Neural cell (in vitro differentiated cells): ENCODE measurements at regions not wholly inside any gene's neighbourhood (a gene's known extent, or its start where the extent isn't known, plus 50 kb on each side); places are given as distances from the start of the nearest gene placed in this dataset.

Experiments
- H2AFZ ChIP-seq: fragments of 200-600, 300-800 bp; sonication (generic), shearing (Covaris generic); 2 replicates; pipeline ENCODE4 v1.6.0; 2014; ENCODE audit warnings: low read depth, mild to moderate bottlenecking, antibody characterized with exemption, low read length, moderate library complexity
- H3F3A ChIP-seq: fragments of 200-600 bp; shearing (Covaris generic); 2 replicates; pipeline ENCODE4 v1.6.1; 2016; ENCODE audit warnings: mild to moderate bottlenecking, moderate library complexity, mixed read lengths, antibody characterized with exemption, low read length; ENCODE audit not compliant: insufficient read depth, poor library complexity, severe bottlenecking
- H3K27ac ChIP-seq: fragments of 200-600, 300-800 bp; sonication (generic), shearing (Covaris generic); 2 replicates; pipeline ENCODE4 v1.5.1; 2014; ENCODE audit warnings: mild to moderate bottlenecking, low read length, moderate library complexity
- H3K27me3 ChIP-seq: fragments of 300-800, 200-600 bp; sonication (generic), shearing (Covaris generic); 2 replicates; pipeline ENCODE4 v1.6.0; 2014; ENCODE audit warnings: mild to moderate bottlenecking, low read depth, low read length, moderate library complexity; ENCODE audit not compliant: insufficient read depth
- H3K36me3 ChIP-seq: fragments of 300-800, 200-600 bp; sonication (generic), shearing (Covaris generic); 2 replicates; pipeline ENCODE4 v1.5.1; 2014; ENCODE audit warnings: mild to moderate bottlenecking, antibody characterized with exemption, low read length, moderate library complexity; ENCODE audit not compliant: insufficient read depth
- H3K4me2 ChIP-seq: fragments of 300-800, 200-600 bp; sonication (generic), shearing (Covaris generic); 2 replicates; pipeline ENCODE4 v1.6.0; 2014; ENCODE audit warnings: mild to moderate bottlenecking, low read length
- H3K4me3 ChIP-seq: fragments of 300-800, 200-600 bp; sonication (generic), shearing (Covaris generic); 2 replicates; pipeline ENCODE4 v1.5.1; 2014; ENCODE audit warnings: mild to moderate bottlenecking, low read length, moderate library complexity
- H3K79me2 ChIP-seq: fragments of 200-600 bp; shearing (Covaris generic); replicated peaks from 2 replicates; pipeline ENCODE4 v1.6.0; 2014; ENCODE audit warnings: mild to moderate bottlenecking, low read length, moderate library complexity; ENCODE audit not compliant: insufficient read depth
- H3K9ac ChIP-seq: fragments of 300-800, 200-600 bp; sonication (generic), shearing (Covaris generic); 2 replicates; pipeline ENCODE4 v1.6.1; 2016; ENCODE audit warnings: mild to moderate bottlenecking, low read length, mixed read lengths
- H3K9me2 ChIP-seq: fragments of 200-600 bp; shearing (Covaris generic); 2 replicates; pipeline ENCODE4 v1.6.1; 2016; ENCODE audit warnings: mild to moderate bottlenecking, low read length, mixed read lengths; ENCODE audit not compliant: insufficient read depth
- H3K9me3 ChIP-seq: fragments of 200-600, 300-800 bp; sonication (generic), shearing (Covaris generic); 2 replicates; pipeline ENCODE4 v1.6.1; 2016; ENCODE audit warnings: mild to moderate bottlenecking, mixed run types, low read length, moderate library complexity, mixed read lengths
- H4K20me1 ChIP-seq: fragments of 200-600 bp; shearing (Covaris generic); 2 replicates; pipeline ENCODE4 v1.6.1; 2016; ENCODE audit warnings: mild to moderate bottlenecking, mixed run types; ENCODE audit not compliant: insufficient read depth
- CTCF ChIP-seq: fragments of 450-650 bp; IDR thresholded peaks from 2 replicates; pipeline ENCODE4 v1.5.1; 2014; ENCODE audit warnings: antibody characterized with exemption, mild to moderate bottlenecking, moderate library complexity; ENCODE audit not compliant: poor library complexity, severe bottlenecking
- EP300 ChIP-seq: fragments of 450-650 bp; conservative IDR thresholded peaks from 2 replicates; pipeline ENCODE4 v1.6.1; 2014; ENCODE audit warnings: antibody characterized with exemption, mild to moderate bottlenecking, moderate library complexity; ENCODE audit not compliant: poor library complexity, severe bottlenecking
- EZH2 ChIP-seq: fragments of 200-600, 300-800 bp; shearing (Covaris generic), sonication (generic); IDR thresholded peaks from 2 replicates; pipeline ENCODE4 v1.6.1; 2014; ENCODE audit warnings: antibody characterized with exemption, low read length, borderline replicate concordance, mild to moderate bottlenecking; ENCODE audit not compliant: insufficient read depth, poor library complexity, severe bottlenecking
- MXI1 ChIP-seq: fragments of 450-650 bp; conservative IDR thresholded peaks from 2 replicates; pipeline ENCODE4 v1.6.1; 2014; ENCODE audit warnings: antibody characterized with exemption, mild to moderate bottlenecking; ENCODE audit not compliant: poor library complexity, severe bottlenecking
- POLR2AphosphoS5 ChIP-seq: IDR thresholded peaks from 2 replicates; pipeline ENCODE4 v1.6.1; 2012
- RAD21 ChIP-seq: fragments of 450-650 bp; conservative IDR thresholded peaks from 2 replicates; pipeline ENCODE4 v1.6.1; 2014; ENCODE audit warnings: antibody characterized with exemption, mild to moderate bottlenecking, moderate library complexity
- REST ChIP-seq: IDR thresholded peaks from 2 replicates; pipeline ENCODE4 v1.6.1; 2012; ENCODE audit warnings: borderline replicate concordance
- SMC3 ChIP-seq: fragments of 450-650 bp; conservative IDR thresholded peaks from 2 replicates; pipeline ENCODE4 v1.6.1; 2014; ENCODE audit warnings: antibody characterized with exemption, mild to moderate bottlenecking, moderate library complexity; ENCODE audit not compliant: poor library complexity
- TAF1 ChIP-seq: IDR thresholded peaks from 2 replicates; pipeline ENCODE4 v1.6.1; 2012; ENCODE audit warnings: low read depth

GRCh38 chr21:21963911-21964310 is 965.7 kb downstream of the NCAM2 start:
- H3K9me3 ChIP-seq, result no peaks in the 10 kb centered on the region
- no peaks in the 10 kb centered on the region for H3K79me2 ChIP-seq
- H3K36me3 ChIP-seq, result no peaks in the 10 kb centered on the region
- no peaks in the 10 kb centered on the region for H4K20me1 ChIP-seq
- H3F3A ChIP-seq, result no peaks in the 10 kb centered on the region
- no peak overlapping the region for H2AFZ ChIP-seq
- no peaks in the 10 kb centered on the region for H3K27me3 ChIP-seq
- H3K27ac ChIP-seq, result no peak overlapping the region
- no peak overlapping the region for H3K4me2 ChIP-seq
- no peak overlapping the region for H3K4me3 ChIP-seq
- TF ChIP-seq CTCF (no peak), RAD21 (no peak), EP300 (no peak), TAF1 (no peak), EZH2 (no peak), MXI1 (no peak), SMC3 (no peak), REST (no peak), POLR2AphosphoS5 (no peak)
- no peak overlapping the region for H3K9ac ChIP-seq
- H3K9me2 ChIP-seq, result no peaks in the 10 kb centered on the region

- H3K9me2 ChIP-seq, result no peaks in the 10 kb centered on the region
- no peak overlapping the region for H3K27ac ChIP-seq
- no peak overlapping the region for H3K4me3 ChIP-seq
- H3K79me2 ChIP-seq, result no peaks in the 10 kb centered on the region
- no peak overlapping the region for H3K9ac ChIP-seq
- no peaks in the 10 kb centered on the region for H3K9me3 ChIP-seq
- no peaks in the 10 kb centered on the region for H3K36me3 ChIP-seq
- H2AFZ ChIP-seq, result no peak overlapping the region
- H3K27me3 ChIP-seq, result no peaks in the 10 kb centered on the region
- no peaks in the 10 kb centered on the region for H4K20me1 ChIP-seq
- no peaks in the 10 kb centered on the region for H3F3A ChIP-seq
- H3K4me2 ChIP-seq, result no peak overlapping the region
- TF ChIP-seq RAD21 (no peak), MXI1 (no peak), EZH2 (no peak), POLR2AphosphoS5 (peak; percentile 57), REST (no peak), SMC3 (no peak)
Measured at GRCh38 chr21:21968810-21969209, 970.6 kb downstream of the NCAM2 start.
